Smooth muscle cell (in vitro differentiated cells): ENCODE measurements at regions not wholly inside any gene's neighbourhood (a gene's known extent, or its start where the extent isn't known, plus 50 kb on each side); places are given as distances from the start of the nearest gene placed in this dataset.

ENCODE experiments used
- DNase-seq: peaks from one replicate; lab custom pipeline; 2025; ENCODE audit not compliant: unreplicated experiment; lab: John Stamatoyannopoulos, UW
- H2AFZ ChIP-seq: fragments of 200-600 bp; sonication (generic); 2 replicates; pipeline ENCODE4 v1.6.0; 2016; ENCODE audit warnings: antibody characterized with exemption, low read depth, mild to moderate bottlenecking
- H3F3A ChIP-seq: fragments of 200-600 bp; sonication (generic); 2 replicates; pipeline ENCODE4 v1.6.0; 2017; ENCODE audit warnings: antibody characterized with exemption, low read depth
- H3K27ac ChIP-seq: fragments of 200-600 bp; sonication (generic); 2 replicates; pipeline ENCODE4 v1.5.1; 2016; ENCODE audit warnings: low read depth, mild to moderate bottlenecking
- H3K27me3 ChIP-seq: fragments of 200-600 bp; sonication (generic); 2 replicates; pipeline ENCODE4 v1.6.1; 2016; ENCODE audit warnings: low read depth, mild to moderate bottlenecking
- H3K36me3 ChIP-seq: fragments of 200-600 bp; sonication (generic); 2 replicates; pipeline ENCODE4 v1.5.1; 2016; ENCODE audit warnings: low read depth
- H3K4me1 ChIP-seq: fragments of 200-600 bp; sonication (generic); 2 replicates; pipeline ENCODE4 v1.5.1; 2016; ENCODE audit warnings: low read depth
- H3K4me2 ChIP-seq: fragments of 200-600 bp; sonication (generic); 2 replicates; pipeline ENCODE4 v1.6.0; 2016; ENCODE audit warnings: mild to moderate bottlenecking
- H3K4me3 ChIP-seq: fragments of 200-600 bp; sonication (generic); 2 replicates; pipeline ENCODE4 v1.5.1; 2016; ENCODE audit warnings: mild to moderate bottlenecking
- H3K79me2 ChIP-seq: fragments of 200-600 bp; sonication (generic); 2 replicates; pipeline ENCODE4 v1.6.0; 2016; ENCODE audit warnings: low read depth, mild to moderate bottlenecking
- H3K9ac ChIP-seq: fragments of 200-600 bp; sonication (generic); 2 replicates; pipeline ENCODE4 v1.6.0; 2016; ENCODE audit warnings: low read depth
- H3K9me3 ChIP-seq: fragments of 200-600 bp; sonication (generic); replicated peaks from 2 replicates; pipeline ENCODE4 v1.5.1; 2016; ENCODE audit warnings: low read depth
- H4K20me1 ChIP-seq: fragments of 200-600 bp; sonication (generic); 2 replicates; pipeline ENCODE4 v1.6.0; 2016; ENCODE audit warnings: low read depth
- CTCF ChIP-seq: fragments of 200-600 bp; sonication (generic); IDR thresholded peaks from 2 replicates; pipeline ENCODE4 v1.5.1; 2017; ENCODE audit warnings: borderline replicate concordance, mild to moderate bottlenecking, antibody characterized with exemption; ENCODE audit not compliant: insufficient read depth, poor library complexity, severe bottlenecking
- WGBS: methylation state at CpG from one replicate; pipeline ENCODE4 v1.1.7; 2016; ENCODE audit warnings: low lambda C conversion rate; 5-methylcytosine and 5-hydroxymethylcytosine counted together

GRCh38 chr10:8787649-8788048, 733.2 kb downstream of the GATA3 start:
- H3F3A ChIP-seq: no peaks in the 10 kb centered on the region
- H3K9ac ChIP-seq: no peak overlapping the region
- H2AFZ ChIP-seq: no peak overlapping the region
- H3K27me3 ChIP-seq: no peaks in the 10 kb centered on the region
- TF ChIP-seq CTCF: no peak
- H3K4me3 ChIP-seq: no peak overlapping the region
- DNase-seq: no peak
- no peaks in the 10 kb centered on the region for H3K36me3 ChIP-seq
- no peaks in the 10 kb centered on the region for H4K20me1 ChIP-seq
- H3K4me1 ChIP-seq: no peaks in the 10 kb centered on the region
- peaks cover 3% of the 10 kb centered on the region for H3K9me3 ChIP-seq
- no peak overlapping the region for H3K27ac ChIP-seq
- no peak overlapping the region for H3K4me2 ChIP-seq
- no peaks in the 10 kb centered on the region for H3K79me2 ChIP-seq

GRCh38 chr10:8790390-8790789, 735.9 kb downstream of the GATA3 start:
- no peak for TF ChIP-seq CTCF
- no peaks in the 10 kb centered on the region for H3K4me1 ChIP-seq
- peaks cover 3% of the 10 kb centered on the region for H3K9me3 ChIP-seq
- no peak for DNase-seq
- no peak overlapping the region for H3K9ac ChIP-seq
- H4K20me1 ChIP-seq: no peaks in the 10 kb centered on the region
- no peak overlapping the region for H3K4me3 ChIP-seq
- no peak overlapping the region for H3K27ac ChIP-seq
- H3K27me3 ChIP-seq: no peaks in the 10 kb centered on the region
- H3K36me3 ChIP-seq: no peaks in the 10 kb centered on the region
- WGBS: 46% methylated on average over 1 of the region's 1 CpG
- H2AFZ ChIP-seq: no peak overlapping the region
- no peaks in the 10 kb centered on the region for H3F3A ChIP-seq
- no peak overlapping the region for H3K4me2 ChIP-seq
- no peaks in the 10 kb centered on the region for H3K79me2 ChIP-seq

- no peaks in the 10 kb centered on the region for H3F3A ChIP-seq
- no peak overlapping the region for H3K4me2 ChIP-seq
- DNase-seq: no peak
- H3K27me3 ChIP-seq: no peaks in the 10 kb centered on the region
- no peak overlapping the region for H3K27ac ChIP-seq
- H3K9ac ChIP-seq: no peak overlapping the region
- no peaks in the 10 kb centered on the region for H3K4me1 ChIP-seq
- no peak overlapping the region for H3K4me3 ChIP-seq
- no peaks in the 10 kb centered on the region for H3K9me3 ChIP-seq
- 81% methylated on average over 2 of the region's 2 CpGs for WGBS
- H2AFZ ChIP-seq: no peak overlapping the region
- H4K20me1 ChIP-seq: no peaks in the 10 kb centered on the region
- H3K79me2 ChIP-seq: no peaks in the 10 kb centered on the region
- H3K36me3 ChIP-seq: no peaks in the 10 kb centered on the region
- TF ChIP-seq CTCF: no peak
Measured at GRCh38 chr10:8794860-8795259, 740.4 kb downstream of the GATA3 start.

- H3K27ac ChIP-seq: no peak overlapping the region
- DNase-seq: no peak
- no peaks in the 10 kb centered on the region for H3K79me2 ChIP-seq
- H3K36me3 ChIP-seq: no peaks in the 10 kb centered on the region
- H3K27me3 ChIP-seq: no peaks in the 10 kb centered on the region
- WGBS: 49% methylated on average over 4 of the region's 4 CpGs
- no peak overlapping the region for H3K9ac ChIP-seq
- H3K4me3 ChIP-seq: no peak overlapping the region
- no peak overlapping the region for H3K4me2 ChIP-seq
- H3K9me3 ChIP-seq: no peaks in the 10 kb centered on the region
- H2AFZ ChIP-seq: peak overlapping the region; percentile 61
- H3K4me1 ChIP-seq: no peaks in the 10 kb centered on the region
- TF ChIP-seq CTCF: no peak
- no peaks in the 10 kb centered on the region for H3F3A ChIP-seq
- no peaks in the 10 kb centered on the region for H4K20me1 ChIP-seq
Measured at GRCh38 chr10:8800426-8800825, 745.9 kb downstream of the GATA3 start.
